Activated naive CD4-positive, alpha-beta T cell treated with anti-CD3 and anti-CD28 coated beads, Interleukin-2, amount 50 U/mL, for 24 hours (primary cell): ENCODE measurements at regions not wholly inside any gene's neighbourhood (a gene's known extent, or its start where the extent isn't known, plus 50 kb on each side); places are given as distances from the start of the nearest gene placed in this dataset.
"Not testable (repeated sequence)": the region's sequence is repeated elsewhere in the genome, so short reads cannot be mapped to it uniquely, and the experiment has no call there.

ENCODE experiments used
- H3K27ac Mint-ChIP-seq: one replicate; pipeline ENCODE4 v1.8.0; 2021; ENCODE audit warnings: mild to moderate bottlenecking, mixed read lengths
- H3K27me3 Mint-ChIP-seq: one replicate; pipeline ENCODE4 v1.8.0; 2021; ENCODE audit warnings: mixed read lengths
- H3K36me3 Mint-ChIP-seq: one replicate; pipeline ENCODE4 v1.8.0; 2021; ENCODE audit warnings: mixed read lengths
- H3K4me1 Mint-ChIP-seq: one replicate; pipeline ENCODE4 v1.8.0; 2021; ENCODE audit warnings: mixed read lengths
- H3K4me3 Mint-ChIP-seq: one replicate; pipeline ENCODE4 v1.8.0; 2021; ENCODE audit warnings: mild to moderate bottlenecking, mixed read lengths
- H3K9me3 Mint-ChIP-seq: one replicate; pipeline ENCODE4 v1.8.0; 2021; ENCODE audit warnings: mixed read lengths

- H3K9me3 Mint-ChIP-seq, H3K4me1 Mint-ChIP-seq, H3K27ac Mint-ChIP-seq, H3K4me3 Mint-ChIP-seq, H3K27me3 Mint-ChIP-seq: not testable (repeated sequence)
- H3K36me3 Mint-ChIP-seq = peaks cover 18% of the 10 kb centered on the region
Observed at GRCh38 chr1:173324352-173324751, 117.2 kb upstream of the TNFSF4 start.

GRCh38 chr1:173327987-173328386 lies 120.9 kb upstream of the TNFSF4 start:
- not testable (repeated sequence) for H3K4me1 Mint-ChIP-seq

GRCh38 chr1:173328961-173329360 lies 121.8 kb upstream of the TNFSF4 start:
- Mint-ChIP-seq H3K9me3 (no peaks in the 10 kb centered on the region), H3K36me3 (no peaks in the 10 kb centered on the region), H3K27ac (no peak overlapping the region), H3K4me1 (peaks cover 10% of the 10 kb centered on the region), H3K27me3 (no peaks in the 10 kb centered on the region), H3K4me3 (no peak overlapping the region)

More at GRCh38 chr1:173327987-173328386, 120.9 kb upstream of the TNFSF4 start:
- H3K36me3 Mint-ChIP-seq, H3K27ac Mint-ChIP-seq, H3K4me3 Mint-ChIP-seq, H3K9me3 Mint-ChIP-seq, H3K27me3 Mint-ChIP-seq: not testable (repeated sequence)

GRCh38 chr1:173329726-173330125 lies 122.6 kb upstream of the TNFSF4 start:
- Mint-ChIP-seq H3K36me3 (no peaks in the 10 kb centered on the region), H3K27ac (no peak overlapping the region), H3K4me3 (no peak overlapping the region), H3K9me3 (no peaks in the 10 kb centered on the region), H3K27me3 (no peaks in the 10 kb centered on the region), H3K4me1 (peaks cover 10% of the 10 kb centered on the region)

DNA sequence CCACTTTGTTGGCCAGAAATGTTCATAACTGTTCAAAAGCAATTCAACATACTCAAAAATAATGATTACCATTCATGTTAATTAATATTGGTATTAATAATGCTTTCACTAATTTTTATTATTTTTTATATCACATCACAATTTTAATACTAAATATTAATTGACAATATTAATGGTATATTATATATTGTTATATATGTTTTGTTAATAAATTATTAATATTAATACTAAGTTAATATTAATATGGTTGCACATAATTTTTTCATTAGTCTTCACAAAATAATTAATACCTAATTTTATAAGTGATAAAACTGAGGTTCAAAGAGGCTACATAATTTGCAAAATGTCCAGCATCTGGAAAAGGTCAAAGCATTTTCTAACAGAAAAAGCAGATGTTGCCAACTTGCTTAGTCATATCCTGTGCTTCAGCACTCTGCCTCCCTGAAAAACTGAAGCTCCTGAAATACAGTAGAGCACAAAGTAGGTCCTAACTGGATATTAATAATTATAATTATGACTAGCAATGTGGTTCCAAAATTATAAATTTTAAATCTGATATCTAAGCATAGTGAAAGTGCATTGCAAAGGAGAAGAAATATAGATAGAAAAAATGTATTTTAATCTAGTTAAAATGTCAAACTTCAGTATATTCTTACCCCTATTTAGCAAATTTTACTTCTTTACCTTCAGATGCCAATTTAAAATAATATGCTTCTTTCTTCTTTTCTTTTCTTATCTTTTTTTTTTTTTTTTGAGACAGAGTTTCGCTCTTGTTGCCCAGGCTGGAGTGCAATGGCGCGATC lies 123.2 kb upstream of the TNFSF4 start:
- Mint-ChIP-seq H3K4me1 (peaks cover 10% of the 10 kb centered on the region), H3K9me3 (no peaks in the 10 kb centered on the region), H3K27ac (no peak overlapping the region), H3K36me3 (no peaks in the 10 kb centered on the region), H3K4me3 (no peak overlapping the region), H3K27me3 (no peaks in the 10 kb centered on the region)

DNA sequence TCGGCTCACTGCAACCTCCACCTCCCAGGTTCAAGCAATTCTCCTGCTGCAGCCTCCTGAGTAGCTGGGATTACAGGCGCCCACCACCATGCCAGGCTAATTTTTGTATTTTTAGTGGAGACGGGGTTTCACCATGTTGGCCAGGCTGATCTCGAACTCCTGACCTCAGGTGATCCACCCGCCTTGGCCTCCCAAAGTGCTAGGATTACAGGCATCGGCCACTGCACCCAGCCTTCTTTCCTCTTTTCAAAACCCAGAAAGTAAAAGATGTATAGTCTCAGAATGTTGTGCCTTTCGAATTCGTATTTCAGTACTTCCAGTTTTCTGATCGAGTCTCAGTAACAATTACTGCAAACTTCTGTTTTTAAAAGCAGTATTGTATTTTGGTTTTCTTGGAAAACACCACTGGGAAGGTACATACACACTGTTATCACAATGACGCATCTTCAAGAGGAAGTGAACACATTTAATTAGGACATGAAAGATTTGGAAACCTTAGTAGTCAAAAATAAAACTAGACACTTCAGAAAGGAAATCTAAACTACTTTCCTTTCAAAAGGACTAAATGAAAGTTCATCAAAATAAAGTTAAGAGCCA lies 123.9 kb upstream of the TNFSF4 start:
- peak overlapping the region; percentile 43 for H3K4me3 Mint-ChIP-seq
- not testable (repeated sequence) for H3K9me3 Mint-ChIP-seq, H3K4me1 Mint-ChIP-seq, H3K27me3 Mint-ChIP-seq, H3K27ac Mint-ChIP-seq, H3K36me3 Mint-ChIP-seq

GRCh38 chr1:173332026-173332425 lies 124.9 kb upstream of the TNFSF4 start:
- Mint-ChIP-seq H3K27ac (no peak overlapping the region), H3K4me1 (peaks cover 10% of the 10 kb centered on the region), H3K27me3 (no peaks in the 10 kb centered on the region), H3K9me3 (no peaks in the 10 kb centered on the region), H3K36me3 (no peaks in the 10 kb centered on the region), H3K4me3 (no peak overlapping the region)

DNA sequence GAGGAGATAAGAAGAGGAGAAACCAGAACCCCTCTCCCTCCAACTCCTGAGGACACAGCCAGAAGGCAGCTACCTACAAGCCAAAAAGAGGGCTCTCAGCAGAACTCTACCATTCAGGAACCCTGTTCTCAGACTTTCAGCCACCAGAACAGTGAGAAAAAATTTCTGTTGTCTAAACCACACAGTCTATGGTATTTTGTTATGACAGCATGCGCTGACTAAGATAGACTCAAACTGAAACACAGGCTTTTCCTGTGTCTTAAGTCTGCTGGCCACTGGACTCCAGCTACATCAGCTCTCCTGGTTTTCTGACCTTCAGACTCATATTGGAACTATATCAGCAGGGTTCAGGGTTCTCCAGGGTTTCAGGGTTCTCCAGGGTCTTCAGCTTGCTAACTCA lies 126.5 kb upstream of the TNFSF4 start:
- no peaks in the 10 kb centered on the region for H3K27me3 Mint-ChIP-seq
- no peak overlapping the region for H3K27ac Mint-ChIP-seq
- H3K4me3 Mint-ChIP-seq = no peak overlapping the region

GRCh38 chr1:173337126-173337525 lies 130.0 kb upstream of the TNFSF4 start:
- Mint-ChIP-seq H3K27me3 (no peaks in the 10 kb centered on the region), H3K27ac (no peak overlapping the region), H3K36me3 (peaks cover 5% of the 10 kb centered on the region), H3K4me3 (no peak overlapping the region), H3K9me3 (no peaks in the 10 kb centered on the region), H3K4me1 (no peaks in the 10 kb centered on the region)

More for the DNA sequence above, 126.5 kb upstream of the TNFSF4 start:
- Mint-ChIP-seq H3K9me3 (no peaks in the 10 kb centered on the region), H3K4me1 (peaks cover 10% of the 10 kb centered on the region), H3K36me3 (peaks cover 2% of the 10 kb centered on the region)

DNA sequence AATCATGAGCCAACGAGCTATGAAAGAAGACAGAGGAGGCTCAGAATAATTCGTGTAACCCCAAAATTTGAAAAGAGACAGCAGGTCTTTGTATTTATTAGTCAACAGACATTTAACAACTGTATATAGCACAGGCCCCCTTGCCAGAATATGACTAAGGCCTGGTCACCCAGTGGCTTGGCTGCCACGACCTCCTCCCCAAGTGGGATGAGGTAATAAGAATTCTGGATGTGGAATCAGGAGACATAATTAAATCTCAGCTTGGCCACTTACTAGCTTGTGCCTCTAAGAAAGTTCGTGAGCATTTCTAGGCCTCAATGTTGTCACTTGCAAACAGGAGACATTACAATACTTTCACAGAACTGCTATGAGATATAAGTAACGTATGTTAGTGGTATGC lies 134.2 kb upstream of the TNFSF4 start:
- H3K36me3 Mint-ChIP-seq = peaks cover 8% of the 10 kb centered on the region
- H3K9me3 Mint-ChIP-seq = no peaks in the 10 kb centered on the region
- H3K27me3 Mint-ChIP-seq = no peaks in the 10 kb centered on the region
- H3K4me3 Mint-ChIP-seq = no peak overlapping the region
- H3K27ac Mint-ChIP-seq = no peak overlapping the region
- H3K4me1 Mint-ChIP-seq = no peaks in the 10 kb centered on the region

DNA sequence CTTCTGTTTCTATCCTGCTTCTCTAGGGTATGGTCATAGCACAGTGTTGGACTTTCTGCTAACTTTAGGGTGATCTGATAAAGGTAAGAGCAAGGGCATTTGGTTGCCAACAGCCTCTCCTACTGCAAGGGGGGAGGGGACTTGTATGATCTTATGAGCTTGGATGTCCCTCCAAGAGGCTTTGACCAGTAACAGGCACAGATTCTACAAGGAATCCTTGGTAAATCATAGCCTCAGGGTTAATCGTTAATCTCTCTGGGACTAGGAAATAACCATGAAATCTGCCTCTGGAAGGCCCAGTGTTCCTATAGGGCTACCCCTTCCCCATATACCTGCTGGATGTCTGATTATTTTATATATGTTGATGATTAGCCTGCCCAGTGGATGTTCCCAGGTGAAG lies 134.8 kb upstream of the TNFSF4 start:
- no peak overlapping the region for H3K27ac Mint-ChIP-seq
- no peaks in the 10 kb centered on the region for H3K9me3 Mint-ChIP-seq
- H3K36me3 Mint-ChIP-seq = peaks cover 8% of the 10 kb centered on the region
- no peak overlapping the region for H3K4me3 Mint-ChIP-seq
- no peaks in the 10 kb centered on the region for H3K4me1 Mint-ChIP-seq
- no peaks in the 10 kb centered on the region for H3K27me3 Mint-ChIP-seq

DNA sequence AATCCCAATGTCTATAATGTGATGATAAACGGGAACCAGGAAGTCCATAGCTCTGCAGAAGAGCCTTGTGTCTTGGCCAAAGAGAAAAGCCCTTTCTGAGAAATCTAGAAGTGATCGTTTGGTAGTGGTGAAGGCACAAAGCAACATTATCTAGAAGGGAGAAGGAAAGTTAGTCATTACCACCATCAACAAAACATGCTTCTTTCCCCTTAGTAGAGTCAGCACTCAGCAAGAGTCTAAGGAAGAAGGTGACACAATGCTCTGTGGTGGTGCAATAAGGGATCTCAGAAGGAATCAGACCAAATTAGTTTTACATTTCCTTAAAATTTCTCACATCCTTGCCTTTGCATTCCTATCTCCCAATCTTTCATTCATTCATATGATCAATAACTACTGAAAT lies 134.4 kb upstream of the PRDX6 start:
- no peaks in the 10 kb centered on the region for H3K4me1 Mint-ChIP-seq
- no peaks in the 10 kb centered on the region for H3K27me3 Mint-ChIP-seq
- no peak overlapping the region for H3K27ac Mint-ChIP-seq
- peaks cover 6% of the 10 kb centered on the region for H3K36me3 Mint-ChIP-seq
- no peak overlapping the region for H3K4me3 Mint-ChIP-seq
- H3K9me3 Mint-ChIP-seq = no peaks in the 10 kb centered on the region

GRCh38 chr1:173344034-173344743 lies 132.9 kb upstream of the PRDX6 start:
- peaks cover 11% of the 10 kb centered on the region for H3K36me3 Mint-ChIP-seq
- H3K4me3 Mint-ChIP-seq = no peak overlapping the region
- H3K27ac Mint-ChIP-seq = no peak overlapping the region
- no peaks in the 10 kb centered on the region for H3K4me1 Mint-ChIP-seq
- no peaks in the 10 kb centered on the region for H3K27me3 Mint-ChIP-seq
- H3K9me3 Mint-ChIP-seq = no peaks in the 10 kb centered on the region

DNA sequence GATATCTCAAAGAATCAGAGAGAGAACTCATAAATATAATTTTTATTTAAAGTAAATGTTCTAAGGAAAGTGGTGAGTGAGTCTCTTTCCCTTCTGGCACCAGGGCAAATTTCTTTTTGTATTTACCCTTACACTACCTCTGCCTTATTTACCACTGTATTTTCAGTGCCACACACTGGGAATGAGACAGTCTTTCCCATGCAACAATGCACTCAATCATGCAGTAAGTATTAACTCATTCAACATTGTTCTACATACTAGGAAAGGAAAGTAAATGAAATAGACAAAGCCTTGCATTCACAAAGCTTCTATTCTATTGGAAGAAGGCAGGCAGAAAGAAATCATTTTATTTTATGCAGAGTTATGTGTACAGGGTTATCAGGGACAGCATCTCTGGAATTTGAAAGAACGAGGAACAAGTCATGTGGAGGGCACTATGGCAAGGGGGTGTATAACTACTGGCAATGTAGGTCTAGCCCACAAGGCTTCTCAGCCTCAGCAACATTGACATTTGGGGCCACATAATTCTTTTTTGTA lies 129.8 kb upstream of the PRDX6 start:
- Mint-ChIP-seq H3K4me1 (no peaks in the 10 kb centered on the region), H3K9me3 (peaks cover 4% of the 10 kb centered on the region), H3K27me3 (no peaks in the 10 kb centered on the region), H3K27ac (no peak overlapping the region), H3K4me3 (no peak overlapping the region), H3K36me3 (peaks cover 14% of the 10 kb centered on the region)

DNA sequence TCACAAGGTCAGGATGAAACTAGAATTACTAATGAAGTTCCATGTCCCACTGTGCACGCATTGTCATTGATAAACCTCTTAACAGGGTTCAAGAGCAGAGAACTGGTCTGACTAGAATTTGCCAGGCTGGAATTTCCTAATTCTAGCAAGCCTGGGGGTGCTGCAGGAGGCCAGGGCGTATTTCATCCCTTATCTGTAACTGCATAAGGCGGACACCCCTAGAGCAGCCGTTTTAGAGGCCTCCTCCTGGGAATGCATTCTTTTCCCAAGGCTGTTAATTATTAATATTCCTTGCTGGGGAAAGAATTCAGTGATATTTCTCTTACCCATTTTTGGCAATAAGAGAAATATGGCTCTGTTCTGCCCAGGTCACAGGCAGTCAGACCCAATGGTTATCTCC lies 124.5 kb upstream of the PRDX6 start:
- H3K4me3 Mint-ChIP-seq, H3K9me3 Mint-ChIP-seq, H3K27me3 Mint-ChIP-seq, H3K27ac Mint-ChIP-seq: not testable (repeated sequence)
- peaks cover 20% of the 10 kb centered on the region for H3K36me3 Mint-ChIP-seq
- H3K4me1 Mint-ChIP-seq = peaks cover 13% of the 10 kb centered on the region

GRCh38 chr1:173353350-173353749 lies 123.8 kb upstream of the PRDX6 start:
- Mint-ChIP-seq H3K4me1 (peaks cover 13% of the 10 kb centered on the region), H3K4me3 (no peak overlapping the region), H3K9me3 (peaks cover 10% of the 10 kb centered on the region), H3K36me3 (peaks cover 18% of the 10 kb centered on the region), H3K27ac (no peak overlapping the region), H3K27me3 (no peaks in the 10 kb centered on the region)
